K562 (cell line): ENCODE measurements at regions not wholly inside any gene's neighbourhood (a gene's known extent, or its start where the extent isn't known, plus 50 kb on each side); places are given as distances from the start of the nearest gene placed in this dataset.

Experiments
- ATAC-seq: fragments of 200-7000 bp; cut with Tn5 transposase; 3 replicates; pipeline ENCODE4 v1.9.1; 2020; ENCODE audit warnings: moderate library complexity
- BruUV-seq: library from RNA; stranded (reverse); fragments of 400-500 nt; replicated peaks from 2 replicates; lab custom pipeline; 2021; lab: Mats Ljungman, UMichigan
- CTCF ChIA-PET: fragments of 300-600 bp; formaldehyde crosslinking; extraction: SDS; loops from one replicate; lab custom pipeline; 2021; ENCODE audit warnings: low intra/inter-chr PET ratio; lab: Yijun Ruan, JAX
- POLR2A ChIA-PET: fragments of 300-600, 350-650 bp; sonication (Branson Sonifier 250); formaldehyde crosslinking; extraction: SDS; loops from one replicate; lab custom pipeline; 2021; ENCODE audit warnings: antibody characterized with exemption, inconsistent platforms; lab: Yijun Ruan, JAX
- DNase-seq, 4 experiments: peaks; one replicate each; pipeline versions ENCODE4 v3.0.0 to v3.0.0-alpha.2; 2011 to 2018; ENCODE audit warnings: low spot score in 3 of 4, mixed read lengths in 3 of 4; ENCODE audit errors: extremely low read depth in 1 of 4
- FAIRE-seq: peaks from 2 replicates; lab custom pipeline; 2011; peaks lifted over from hg19 to GRCh38; lab: Jason Lieb, UNC
- H2AFZ ChIP-seq: 2 replicates; pipeline ENCODE4 v1.6.0; 2011; ENCODE audit warnings: low read depth, low read length, control low read depth, inconsistent platforms
- H3K27ac ChIP-seq: fragments of 200-600 bp; 3 replicates; pipeline ENCODE4 v1.8.0; 2011; ENCODE audit warnings: low read depth, mild to moderate bottlenecking, control low read depth, inconsistent platforms, low read length, moderate library complexity, mixed read lengths; ENCODE audit errors: extremely low read depth
- H3K27me3 ChIP-seq, 2 experiments: fragments of 300-600 bp in 1 of 2; 2 replicates in 1 of 2; 3 replicates in 1 of 2; pipeline versions ENCODE4 v1.6.0 to v1.8.0; 2011; ENCODE audit warnings: inconsistent platforms in 2 of 2, low read length in 2 of 2, mild to moderate bottlenecking in 1 of 2, mixed read lengths in 1 of 2, moderate library complexity in 1 of 2; ENCODE audit not compliant: control insufficient read depth in 2 of 2, insufficient read depth in 2 of 2
- H3K36me3 ChIP-seq: fragments of 300-600 bp; 3 replicates; pipeline ENCODE4 v1.8.0; 2011; ENCODE audit warnings: mild to moderate bottlenecking, low read length, inconsistent platforms; ENCODE audit not compliant: control insufficient read depth, insufficient read depth
- H3K4me1 ChIP-seq, 2 experiments: fragments of 200-600 bp in 1 of 2; replicated peaks in 1 of 2; 2 replicates in 1 of 2; 3 replicates in 1 of 2; pipeline versions ENCODE4 v1.5.1 to v1.8.0; 2011; ENCODE audit warnings: inconsistent platforms in 2 of 2, low read length in 2 of 2, mild to moderate bottlenecking in 1 of 2, mixed read lengths in 1 of 2, moderate library complexity in 1 of 2; ENCODE audit not compliant: control insufficient read depth in 2 of 2, insufficient read depth in 2 of 2
- H3K4me2 ChIP-seq: 2 replicates; pipeline ENCODE4 v1.6.1; 2011; ENCODE audit warnings: low read length, control low read depth, inconsistent platforms, mixed read lengths; ENCODE audit not compliant: insufficient read depth
- H3K4me3 ChIP-seq: fragments of 200-600 bp; sonication (generic), shearing (Covaris generic); 2 replicates; pipeline ENCODE4 v1.5.1; 2016; ENCODE audit warnings: control low read depth, inconsistent platforms
- H3K79me2 ChIP-seq: fragments of 200-600 bp; 3 replicates; pipeline ENCODE4 v1.8.0; 2011; ENCODE audit warnings: low read length, inconsistent platforms; ENCODE audit not compliant: control insufficient read depth, insufficient read depth
- H3K9ac ChIP-seq, 2 experiments: 2 replicates each; pipeline versions ENCODE4 v1.6.0 to v1.6.1; 2011; ENCODE audit warnings: low read depth in 2 of 2, low read length in 2 of 2, control low read depth in 1 of 2, inconsistent platforms in 1 of 2, mild to moderate bottlenecking in 1 of 2, mixed read lengths in 1 of 2; ENCODE audit not compliant: insufficient read depth in 1 of 2
- H3K9me1 ChIP-seq: one replicate; pipeline ENCODE4 v1.6.0; 2011; ENCODE audit warnings: inconsistent platforms, mild to moderate bottlenecking, low read length, moderate library complexity; ENCODE audit not compliant: control insufficient read depth, insufficient read depth
- H3K9me3 ChIP-seq: replicated peaks from 2 replicates; pipeline ENCODE4 v1.5.1; 2011; ENCODE audit warnings: low read depth, low read length, inconsistent platforms; ENCODE audit not compliant: control insufficient read depth, insufficient read depth
- H4K20me1 ChIP-seq: replicated peaks from 2 replicates; pipeline ENCODE4 v1.6.1; 2011; ENCODE audit warnings: low read length, inconsistent platforms, mixed read lengths; ENCODE audit not compliant: control insufficient read depth, insufficient read depth
- E2F1 ChIP-seq: sonication (generic); formaldehyde crosslinking; IDR thresholded peaks from 2 replicates; pipeline ENCODE4 v1.8.1; 2023; ENCODE audit warnings: mild to moderate bottlenecking, missing genetic modification reagents, moderate library complexity
- KDM1A ChIP-seq, 2 experiments: fragments of 450-650 bp; IDR thresholded peaks; 2 replicates each; pipeline ENCODE4 v1.6.1; 2016; ENCODE audit warnings: mild to moderate bottlenecking in 2 of 2
- MAFF ChIP-seq: IDR thresholded peaks from 2 replicates; pipeline ENCODE4 v1.6.1; 2012; ENCODE audit warnings: low read length, improper control_type of control experiment
- MAFG ChIP-seq: fragments of 450-650 bp; conservative IDR thresholded peaks from 2 replicates; pipeline ENCODE4 v1.6.1; 2016; ENCODE audit warnings: missing genetic modification characterization, missing compliant biosample characterization
- MAFK ChIP-seq: IDR thresholded peaks from 2 replicates; pipeline ENCODE4 v1.6.1; 2011; ENCODE audit warnings: low read length, improper control_type of control experiment
- SMARCE1 ChIP-seq: fragments of 450-650 bp; IDR thresholded peaks from 2 replicates; pipeline ENCODE4 v1.7.1; 2016; ENCODE audit warnings: mild to moderate bottlenecking
- ZNF133 ChIP-seq: fragments of 250-450 bp; sonication (Bioruptor Pico); IDR thresholded peaks from 2 replicates; pipeline ENCODE4 v1.4.0; 2020; ENCODE audit warnings: mild to moderate bottlenecking
- ZNF316 ChIP-seq: fragments of 450-650 bp; IDR thresholded peaks from 2 replicates; pipeline ENCODE4 v1.6.1; 2016
- WGBS: fragments of 100-300 bp; shearing (Covaris generic); methylation state at CpG from one replicate; pipeline ENCODE4 v1.1.6; 2016; ENCODE audit warnings: low coverage, mixed read lengths; ENCODE audit not compliant: insufficient coverage; ENCODE audit errors: missing lambda C conversion rate; 5-methylcytosine and 5-hydroxymethylcytosine counted together
- in situ Hi-C: fragments of 300-500 bp; cut with MboI; formaldehyde crosslinking; loops from 4 replicates; pipeline ENCODE4 v1.15.0; 2018; ENCODE audit warnings: inconsistent platforms, mixed read lengths
- intact Hi-C: fragments of 100-400 bp; cut with micrococcal nuclease; formaldehyde crosslinking; loops from 2 replicates; pipeline ENCODE4 v1.14.2; 2022
- TF ChIP-seq, protein P1 (sequence below): fragments of 250-450 bp; sonication (Bioruptor Pico); IDR thresholded peaks from 2 replicates; pipeline ENCODE4 v1.4.0; 2020; ENCODE audit warnings: mild to moderate bottlenecking, moderate library complexity
- TF ChIP-seq, protein P2 (sequence below): sonication (generic); formaldehyde crosslinking; IDR thresholded peaks from 2 replicates; pipeline ENCODE4 v1.9.0; 2022; ENCODE audit warnings: mild to moderate bottlenecking, missing genetic modification reagents

GRCh38 chr4:59646082-59646481 is 1554.0 kb upstream of the ADGRL3 start (continued):
- no peak for TF ChIP-seq ZNF133 (CRISPR knock-in tag)

DNA sequence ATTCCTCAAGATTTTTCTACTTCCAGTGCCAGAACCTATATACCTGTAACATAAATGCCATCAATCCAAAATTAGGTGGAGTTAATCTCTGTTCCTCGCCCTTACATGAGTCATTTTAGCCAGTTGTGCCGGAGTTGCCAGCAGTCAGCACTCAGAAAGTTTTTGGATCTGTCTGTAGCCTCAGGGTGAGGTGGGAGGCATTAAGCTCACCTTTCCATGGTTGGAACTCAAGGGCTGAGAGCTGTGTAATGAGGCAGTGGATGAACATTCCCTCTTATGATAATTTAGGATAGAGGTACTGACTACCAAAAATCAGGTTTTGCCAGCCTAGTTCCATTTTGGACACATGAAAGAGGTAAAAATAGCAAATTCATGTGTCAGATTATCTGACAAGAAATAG is 1553.1 kb upstream of the ADGRL3 start:
- Histone ChIP-seq H3K4me3 (no peak overlapping the region), H3K9me1 (no peaks in the 10 kb centered on the region), H3K9me3 (no peaks in the 10 kb centered on the region), H3K27ac (no peak overlapping the region)
- FAIRE-seq (no peak), DNase-seq (no peak)
- POLR2A ChIA-PET, result no interaction called here
- in situ Hi-C loops, result no loop called here
- no TSS peak for BruUV-seq
- no peak for TF ChIP-seq KDM1A (IDR thresholded peaks at IDR 0.05)
- TF ChIP-seq, all 486 proteins: peak for 0
- intact Hi-C loops, result no loop called here
- Histone ChIP-seq H2AFZ (no peak overlapping the region), H3K4me2 (no peak overlapping the region), H4K20me1 (no peaks in the 10 kb centered on the region), H3K36me3 (no peaks in the 10 kb centered on the region), H3K9ac (no peak overlapping the region), H3K27me3 (no peaks in the 10 kb centered on the region), H3K79me2 (no peaks in the 10 kb centered on the region), H3K4me1 (no peaks in the 10 kb centered on the region)
- 0% methylated on average over 2 of the region's 2 CpGs for WGBS
- ATAC-seq, result no peak
- CTCF ChIA-PET, result no interaction called here

GRCh38 chr4:59647500-59647899 is 1552.6 kb upstream of the ADGRL3 start:
- ChIA-PET CTCF (no interaction called here), POLR2A (no interaction called here)
- Histone ChIP-seq H3K4me1 (no peaks in the 10 kb centered on the region), H3K9me3 (no peaks in the 10 kb centered on the region), H3K27ac (no peak overlapping the region), H3K36me3 (no peaks in the 10 kb centered on the region), H3K9me1 (no peaks in the 10 kb centered on the region), H3K4me2 (no peak overlapping the region), H2AFZ (no peak overlapping the region), H3K9ac (no peak overlapping the region), H3K79me2 (no peaks in the 10 kb centered on the region), H3K27me3 (no peaks in the 10 kb centered on the region), H4K20me1 (no peaks in the 10 kb centered on the region), H3K4me3 (no peak overlapping the region)
- ATAC-seq, result no peak
- no TSS peak for BruUV-seq
- in situ Hi-C loops (no loop called here), intact Hi-C loops (no loop called here)
- no peak for DNase-seq
- FAIRE-seq, result no peak
- peak; percentile 57 for TF ChIP-seq ZNF316
- peak; percentile 5; the same call in 1 of the 2 replicates for TF ChIP-seq MAFF
- TF ChIP-seq MAFK, result peak; percentile 18; the same call in 1 of the 2 replicates
- TF ChIP-seq E2F1, result no peak
- TF ChIP-seq, protein P1, sequence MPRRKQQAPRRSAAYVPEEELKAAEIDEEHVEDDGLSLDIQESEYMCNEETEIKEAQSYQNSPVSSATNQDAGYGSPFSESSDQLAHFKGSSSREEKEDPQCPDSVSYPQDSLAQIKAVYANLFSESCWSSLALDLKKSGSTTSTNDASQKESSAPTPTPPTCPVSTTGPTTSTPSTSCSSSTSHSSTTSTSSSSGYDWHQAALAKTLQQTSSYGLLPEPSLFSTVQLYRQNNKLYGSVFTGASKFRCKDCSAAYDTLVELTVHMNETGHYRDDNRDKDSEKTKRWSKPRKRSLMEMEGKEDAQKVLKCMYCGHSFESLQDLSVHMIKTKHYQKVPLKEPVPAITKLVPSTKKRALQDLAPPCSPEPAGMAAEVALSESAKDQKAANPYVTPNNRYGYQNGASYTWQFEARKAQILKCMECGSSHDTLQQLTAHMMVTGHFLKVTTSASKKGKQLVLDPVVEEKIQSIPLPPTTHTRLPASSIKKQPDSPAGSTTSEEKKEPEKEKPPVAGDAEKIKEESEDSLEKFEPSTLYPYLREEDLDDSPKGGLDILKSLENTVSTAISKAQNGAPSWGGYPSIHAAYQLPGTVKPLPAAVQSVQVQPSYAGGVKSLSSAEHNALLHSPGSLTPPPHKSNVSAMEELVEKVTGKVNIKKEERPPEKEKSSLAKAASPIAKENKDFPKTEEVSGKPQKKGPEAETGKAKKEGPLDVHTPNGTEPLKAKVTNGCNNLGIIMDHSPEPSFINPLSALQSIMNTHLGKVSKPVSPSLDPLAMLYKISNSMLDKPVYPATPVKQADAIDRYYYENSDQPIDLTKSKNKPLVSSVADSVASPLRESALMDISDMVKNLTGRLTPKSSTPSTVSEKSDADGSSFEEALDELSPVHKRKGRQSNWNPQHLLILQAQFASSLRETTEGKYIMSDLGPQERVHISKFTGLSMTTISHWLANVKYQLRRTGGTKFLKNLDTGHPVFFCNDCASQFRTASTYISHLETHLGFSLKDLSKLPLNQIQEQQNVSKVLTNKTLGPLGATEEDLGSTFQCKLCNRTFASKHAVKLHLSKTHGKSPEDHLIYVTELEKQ (CRISPR knock-in tag), result no peak
- TF ChIP-seq, protein P2, sequence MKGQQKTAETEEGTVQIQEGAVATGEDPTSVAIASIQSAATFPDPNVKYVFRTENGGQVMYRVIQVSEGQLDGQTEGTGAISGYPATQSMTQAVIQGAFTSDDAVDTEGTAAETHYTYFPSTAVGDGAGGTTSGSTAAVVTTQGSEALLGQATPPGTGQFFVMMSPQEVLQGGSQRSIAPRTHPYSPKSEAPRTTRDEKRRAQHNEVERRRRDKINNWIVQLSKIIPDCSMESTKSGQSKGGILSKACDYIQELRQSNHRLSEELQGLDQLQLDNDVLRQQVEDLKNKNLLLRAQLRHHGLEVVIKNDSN (CRISPR knock-in tag), result no peak
- TF ChIP-seq SMARCE1, result no peak
- peak; percentile 26; the same call in 1 of the 2 replicates for TF ChIP-seq MAFG
